GM12873 (cell line): ENCODE measurements at regions not wholly inside any gene's neighbourhood (a gene's known extent, or its start where the extent isn't known, plus 50 kb on each side); places are given as distances from the start of the nearest gene placed in this dataset.

Source experiments
- TF ChIP-seq, protein P1 (sequence below): IDR thresholded peaks from 2 replicates; pipeline ENCODE4 v1.5.1; 2012; ENCODE audit warnings: low read depth, mild to moderate bottlenecking, moderate library complexity, low read length, control low read depth; ENCODE audit not compliant: insufficient read depth; ENCODE audit errors: missing control alignments

DNA sequence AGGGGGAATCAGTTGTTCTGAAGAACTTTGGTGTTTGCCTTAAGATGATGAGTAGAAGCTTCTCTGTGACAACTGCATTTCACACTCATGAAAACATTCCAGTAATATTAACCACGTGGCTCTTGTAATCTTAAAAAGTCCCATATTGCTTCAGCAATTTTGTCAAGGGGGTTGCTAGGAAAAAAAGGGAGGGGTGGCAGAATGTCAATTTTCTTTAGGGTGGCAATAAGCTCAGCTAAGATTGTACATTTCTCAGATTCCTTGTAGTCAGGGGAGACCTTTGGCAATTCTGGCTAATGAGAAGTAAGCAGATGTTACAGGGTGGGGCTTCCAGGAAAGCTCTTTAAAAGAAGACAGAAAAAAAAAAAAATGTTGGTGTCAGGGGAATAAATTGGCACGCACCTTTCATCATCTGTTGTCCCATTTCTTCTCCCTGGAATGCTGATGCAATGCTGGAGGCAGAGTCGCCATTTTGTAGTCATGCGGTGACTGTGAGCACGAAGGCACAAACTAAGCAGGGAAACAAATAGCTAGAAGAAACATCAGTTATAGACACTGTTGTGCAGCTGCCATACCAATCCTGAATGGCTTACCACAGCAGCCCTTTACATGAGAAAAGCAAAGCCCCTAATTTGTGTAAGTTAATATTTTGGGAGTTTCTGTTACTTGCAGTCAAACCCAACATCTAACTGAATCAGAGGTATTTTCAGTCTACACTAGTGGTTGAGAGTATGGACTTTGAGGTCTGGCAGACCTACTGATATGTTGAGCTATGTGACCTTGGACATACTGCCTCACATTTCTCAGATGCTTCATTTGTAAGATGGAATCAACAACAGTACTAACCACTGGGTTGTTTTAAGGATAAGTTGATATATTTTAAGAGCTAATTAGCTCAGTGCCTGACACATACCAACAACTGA is 56.1 kb upstream of the MRPS6 start:
- TF ChIP-seq, protein P1, sequence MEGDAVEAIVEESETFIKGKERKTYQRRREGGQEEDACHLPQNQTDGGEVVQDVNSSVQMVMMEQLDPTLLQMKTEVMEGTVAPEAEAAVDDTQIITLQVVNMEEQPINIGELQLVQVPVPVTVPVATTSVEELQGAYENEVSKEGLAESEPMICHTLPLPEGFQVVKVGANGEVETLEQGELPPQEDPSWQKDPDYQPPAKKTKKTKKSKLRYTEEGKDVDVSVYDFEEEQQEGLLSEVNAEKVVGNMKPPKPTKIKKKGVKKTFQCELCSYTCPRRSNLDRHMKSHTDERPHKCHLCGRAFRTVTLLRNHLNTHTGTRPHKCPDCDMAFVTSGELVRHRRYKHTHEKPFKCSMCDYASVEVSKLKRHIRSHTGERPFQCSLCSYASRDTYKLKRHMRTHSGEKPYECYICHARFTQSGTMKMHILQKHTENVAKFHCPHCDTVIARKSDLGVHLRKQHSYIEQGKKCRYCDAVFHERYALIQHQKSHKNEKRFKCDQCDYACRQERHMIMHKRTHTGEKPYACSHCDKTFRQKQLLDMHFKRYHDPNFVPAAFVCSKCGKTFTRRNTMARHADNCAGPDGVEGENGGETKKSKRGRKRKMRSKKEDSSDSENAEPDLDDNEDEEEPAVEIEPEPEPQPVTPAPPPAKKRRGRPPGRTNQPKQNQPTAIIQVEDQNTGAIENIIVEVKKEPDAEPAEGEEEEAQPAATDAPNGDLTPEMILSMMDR: no peak

GRCh38 chr21:34012640-34013039 is 60.7 kb upstream of the MRPS6 start:
- TF ChIP-seq, protein P1: no peak

DNA sequence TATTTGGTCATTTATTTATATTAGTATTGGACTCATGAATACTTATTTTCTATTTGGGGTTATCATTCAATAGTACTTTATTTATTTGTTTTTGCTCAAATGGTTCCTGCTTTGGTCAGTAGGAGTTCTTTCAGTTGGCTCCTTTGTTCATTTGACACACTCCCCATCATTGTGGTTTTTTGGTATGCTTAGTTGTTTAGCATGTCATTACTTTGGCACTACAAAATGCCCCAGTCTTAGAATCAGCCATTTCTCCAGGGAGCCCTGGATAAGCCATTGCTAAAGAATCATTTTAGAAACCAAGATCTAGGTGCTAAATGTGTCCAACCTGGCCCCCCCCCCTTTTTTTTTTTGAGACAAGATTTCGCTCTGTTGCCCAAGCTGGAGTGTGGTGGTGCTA is 61.7 kb upstream of the MRPS6 start:
- TF ChIP-seq, protein P1: no peak

- TF ChIP-seq, protein P1: no peak
Measured at GRCh38 chr21:34009193-34009592, 64.2 kb upstream of the MRPS6 start.

DNA sequence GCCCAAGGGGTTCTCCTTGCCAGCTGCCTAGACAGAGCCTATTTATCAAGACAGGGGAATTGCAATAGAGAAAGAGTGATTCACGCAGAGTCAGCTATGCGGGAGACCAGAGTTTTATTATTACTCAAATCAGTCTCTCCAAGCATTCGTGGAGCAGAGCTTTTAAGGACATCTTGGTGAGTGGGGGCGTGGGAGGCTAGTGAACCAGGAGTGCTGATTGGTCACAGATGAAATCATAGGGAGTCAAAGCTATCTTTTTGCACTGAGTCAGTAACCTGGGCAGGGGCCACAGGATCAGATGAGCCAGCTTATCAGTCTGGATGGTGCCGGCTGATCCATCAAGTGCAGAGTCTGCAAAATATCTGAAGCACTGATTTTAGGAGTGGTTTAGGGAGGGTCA is 64.8 kb upstream of the MRPS6 start:
- TF ChIP-seq, protein P1: no peak

DNA sequence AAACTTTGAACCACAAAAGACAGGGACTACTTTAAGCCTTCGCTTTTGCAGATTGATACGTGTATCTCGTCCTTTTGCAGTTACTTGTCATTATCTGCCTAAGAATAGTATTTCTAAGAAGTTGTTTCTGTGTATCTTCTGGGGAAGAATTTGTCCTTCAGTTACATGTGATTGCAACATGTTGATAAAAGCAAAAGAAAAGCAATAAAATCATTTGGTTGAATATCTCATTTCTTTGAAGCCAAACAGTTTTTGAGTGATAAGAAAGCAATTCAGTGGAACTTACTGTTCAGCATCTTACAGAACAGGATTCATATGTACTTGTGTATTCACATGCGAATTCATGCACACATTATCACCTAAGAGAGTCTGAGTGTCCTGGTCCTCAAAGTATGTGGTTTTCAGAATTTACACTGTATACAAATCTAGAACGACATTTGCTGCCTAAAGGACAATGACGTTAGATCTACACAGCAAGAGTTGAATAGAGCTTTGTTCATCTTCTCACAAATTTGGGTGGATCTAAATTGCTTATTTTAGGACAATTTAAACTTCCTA is 66.7 kb upstream of the MRPS6 start:
- TF ChIP-seq, protein P1: no peak

DNA sequence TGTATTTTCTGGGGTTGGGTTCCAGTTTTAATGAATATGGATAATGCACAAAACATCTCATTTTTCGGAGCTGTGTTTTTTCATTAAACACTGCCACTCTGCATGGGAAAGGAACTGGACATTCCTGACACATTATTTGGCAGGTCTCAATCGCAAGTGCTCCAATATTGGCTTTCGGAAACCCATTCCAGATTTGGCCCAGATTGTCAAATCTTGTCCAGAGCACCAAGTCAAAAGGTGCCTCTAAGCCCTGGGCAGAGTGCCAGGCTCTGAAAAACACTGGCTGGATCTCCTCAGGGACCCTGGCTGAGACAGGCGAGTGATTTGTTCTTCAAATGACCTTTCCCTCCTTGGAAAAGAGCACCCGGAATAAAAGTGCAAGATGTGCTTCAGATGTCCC is 68.4 kb upstream of the MRPS6 start:
- TF ChIP-seq, protein P1: no peak
